OCI-LY7 (cell line): ENCODE measurements at regions not wholly inside any gene's neighbourhood (a gene's known extent, or its start where the extent isn't known, plus 50 kb on each side); places are given as distances from the start of the nearest gene placed in this dataset.

Experiments used
- BruUV-seq: library from RNA; stranded (reverse); fragments of 400-500 nt; replicated peaks from 2 replicates; lab custom pipeline; 2021; lab: Mats Ljungman, UMichigan
- CTCF ChIA-PET: fragments of 300-600 bp; sonication (Branson Sonifier 250); formaldehyde crosslinking; loops from one replicate; lab custom pipeline; 2022; ENCODE audit warnings: antibody characterized with exemption; ENCODE audit not compliant: unreplicated experiment; lab: Charles Lee
- POLR2A ChIA-PET: fragments of 300-600 bp; sonication (Branson Sonifier 250); formaldehyde crosslinking; loops from one replicate; lab custom pipeline; 2022; ENCODE audit warnings: antibody characterized with exemption; lab: Charles Lee
- DNase-seq: peaks from one replicate; pipeline ENCODE4 v3.0.0-alpha.2; 2015; ENCODE audit warnings: low spot score
- H2AFZ ChIP-seq: fragments of 200-600 bp; sonication (generic), shearing (Covaris generic); 2 replicates; pipeline ENCODE4 v1.6.1; 2014; ENCODE audit warnings: mild to moderate bottlenecking, antibody characterized with exemption, low read length, moderate library complexity
- H3K27ac ChIP-seq: fragments of 200-600 bp; sonication (generic); 2 replicates; pipeline ENCODE4 v1.5.1; 2014; ENCODE audit warnings: mixed run types, low read depth, mild to moderate bottlenecking, moderate library complexity, low read length, inconsistent platforms; ENCODE audit not compliant: poor library complexity, severe bottlenecking
- H3K36me3 ChIP-seq: fragments of 200-600 bp; sonication (generic); 2 replicates; pipeline ENCODE4 v1.6.1; 2014; ENCODE audit warnings: mild to moderate bottlenecking, antibody characterized with exemption, low read length, moderate library complexity, mixed read lengths; ENCODE audit not compliant: insufficient read depth
- H3K4me1 ChIP-seq: fragments of 200-600 bp; sonication (generic); 2 replicates; pipeline ENCODE4 v1.5.1; 2014; ENCODE audit warnings: mild to moderate bottlenecking, low read length; ENCODE audit not compliant: insufficient read depth, poor library complexity, severe bottlenecking
- H3K4me2 ChIP-seq: fragments of 200-600 bp; sonication (generic); 2 replicates; pipeline ENCODE4 v1.6.1; 2014; ENCODE audit warnings: mild to moderate bottlenecking, low read length
- H3K4me3 ChIP-seq: fragments of 200-600 bp; sonication (generic); 2 replicates; pipeline ENCODE4 v1.5.1; 2014; ENCODE audit warnings: mild to moderate bottlenecking, low read depth, low read length; ENCODE audit not compliant: poor library complexity, severe bottlenecking
- H3K79me2 ChIP-seq: fragments of 200-600 bp; sonication (generic); 2 replicates; pipeline ENCODE4 v1.6.1; 2016; ENCODE audit warnings: low read depth, mild to moderate bottlenecking, low read length, moderate library complexity, mixed read lengths; ENCODE audit not compliant: insufficient read depth
- H3K9me2 ChIP-seq: fragments of 200-600 bp; sonication (generic); 2 replicates; pipeline ENCODE4 v1.6.1; 2016; ENCODE audit warnings: mild to moderate bottlenecking, low read length, mixed read lengths; ENCODE audit not compliant: insufficient read depth
- H3K9me3 ChIP-seq: fragments of 200-600 bp; sonication (generic); 2 replicates; pipeline ENCODE4 v1.6.1; 2014; ENCODE audit warnings: mild to moderate bottlenecking, mixed run types, low read length, mixed read lengths
- H4K20me1 ChIP-seq: fragments of 200-600 bp; sonication (generic); 2 replicates; pipeline ENCODE4 v1.6.1; 2014; ENCODE audit warnings: mild to moderate bottlenecking, antibody characterized with exemption, low read length, moderate library complexity, mixed read lengths; ENCODE audit not compliant: insufficient read depth
- CTCF ChIP-seq: fragments of 200-600 bp; sonication (generic); conservative IDR thresholded peaks from 2 replicates; pipeline ENCODE4 v1.5.1; 2014; ENCODE audit warnings: mild to moderate bottlenecking, antibody characterized with exemption, low read length, moderate library complexity, mixed read lengths
- EZH2phosphoT487 ChIP-seq: fragments of 200-600 bp; sonication (generic); IDR thresholded peaks from 2 replicates; pipeline ENCODE4 v1.6.1; 2018; ENCODE audit warnings: low read depth, borderline replicate concordance, mild to moderate bottlenecking, mixed run types, antibody characterized with exemption, low read length, moderate library complexity, mixed read lengths
- intact Hi-C: fragments of 100-400 bp; cut with micrococcal nuclease; formaldehyde crosslinking; loops from one replicate; pipeline ENCODE4 v1.10.0; 2022; ENCODE audit not compliant: unreplicated experiment

GRCh38 chr1:4207183-4207582, 307.1 kb upstream of the C1orf174 start:
- no peak overlapping the region for H3K4me2 ChIP-seq
- intact Hi-C loops = no loop called here
- ChIA-PET POLR2A (no interaction called here), CTCF (no interaction called here)
- H3K36me3 ChIP-seq = no peaks in the 10 kb centered on the region
- no peak overlapping the region for H3K4me3 ChIP-seq
- no peaks in the 10 kb centered on the region for H3K4me1 ChIP-seq
- H3K9me3 ChIP-seq = no peaks in the 10 kb centered on the region
- no TSS peak for BruUV-seq
- H3K79me2 ChIP-seq = no peaks in the 10 kb centered on the region
- no peaks in the 10 kb centered on the region for H3K9me2 ChIP-seq
- no peak overlapping the region for H3K27ac ChIP-seq
- H2AFZ ChIP-seq = no peak overlapping the region
- no peak for DNase-seq
- TF ChIP-seq EZH2phosphoT487 (no peak), CTCF (no peak)
- no peaks in the 10 kb centered on the region for H4K20me1 ChIP-seq

GRCh38 chr1:4207842-4208692, 308.0 kb upstream of the C1orf174 start:
- Histone ChIP-seq H3K4me3 (no peak overlapping the region), H2AFZ (no peak overlapping the region), H3K79me2 (no peaks in the 10 kb centered on the region), H3K36me3 (no peaks in the 10 kb centered on the region), H3K4me2 (no peak overlapping the region), H3K9me3 (no peaks in the 10 kb centered on the region), H4K20me1 (no peaks in the 10 kb centered on the region), H3K9me2 (no peaks in the 10 kb centered on the region), H3K4me1 (no peaks in the 10 kb centered on the region), H3K27ac (no peak overlapping the region)
- CTCF ChIA-PET = no interaction called here
- intact Hi-C loops = no loop called here
- POLR2A ChIA-PET = no interaction called here
- BruUV-seq = no TSS peak
- no peak for DNase-seq
- no peak for TF ChIP-seq CTCF
- TF ChIP-seq EZH2phosphoT487 = no peak

GRCh38 chr1:4210043-4210442, 310.0 kb upstream of the C1orf174 start:
- Histone ChIP-seq H3K9me3 (no peaks in the 10 kb centered on the region), H3K79me2 (no peaks in the 10 kb centered on the region), H3K4me3 (no peak overlapping the region), H2AFZ (no peak overlapping the region), H3K4me2 (no peak overlapping the region), H3K27ac (no peak overlapping the region), H3K4me1 (no peaks in the 10 kb centered on the region), H3K9me2 (no peaks in the 10 kb centered on the region), H4K20me1 (no peaks in the 10 kb centered on the region), H3K36me3 (no peaks in the 10 kb centered on the region)
- ChIA-PET CTCF (no interaction called here), POLR2A (no interaction called here)
- BruUV-seq = no TSS peak
- DNase-seq = no peak
- intact Hi-C loops = no loop called here
- no peak for TF ChIP-seq CTCF
- no peak for TF ChIP-seq EZH2phosphoT487
